GM18508 (cell line): ENCODE measurements at regions not wholly inside any gene's neighbourhood (a gene's known extent, or its start where the extent isn't known, plus 50 kb on each side); places are given as distances from the start of the nearest gene placed in this dataset.
A peak's percentile ranks its signal among the peaks of the same experiment; 100 is the strongest.
"Not testable (repeated sequence)": the region's sequence is repeated elsewhere in the genome, so short reads cannot be mapped to it uniquely, and the experiment has no call there.

Source experiments
- ATAC-seq: cut with Tn5 transposase; IDR thresholded peaks from one replicate; pipeline ENCODE4 v1.9.1; 2021; ENCODE audit warnings: moderate number of reproducible peaks; ENCODE audit not compliant: insufficient read depth, unreplicated experiment

DNA sequence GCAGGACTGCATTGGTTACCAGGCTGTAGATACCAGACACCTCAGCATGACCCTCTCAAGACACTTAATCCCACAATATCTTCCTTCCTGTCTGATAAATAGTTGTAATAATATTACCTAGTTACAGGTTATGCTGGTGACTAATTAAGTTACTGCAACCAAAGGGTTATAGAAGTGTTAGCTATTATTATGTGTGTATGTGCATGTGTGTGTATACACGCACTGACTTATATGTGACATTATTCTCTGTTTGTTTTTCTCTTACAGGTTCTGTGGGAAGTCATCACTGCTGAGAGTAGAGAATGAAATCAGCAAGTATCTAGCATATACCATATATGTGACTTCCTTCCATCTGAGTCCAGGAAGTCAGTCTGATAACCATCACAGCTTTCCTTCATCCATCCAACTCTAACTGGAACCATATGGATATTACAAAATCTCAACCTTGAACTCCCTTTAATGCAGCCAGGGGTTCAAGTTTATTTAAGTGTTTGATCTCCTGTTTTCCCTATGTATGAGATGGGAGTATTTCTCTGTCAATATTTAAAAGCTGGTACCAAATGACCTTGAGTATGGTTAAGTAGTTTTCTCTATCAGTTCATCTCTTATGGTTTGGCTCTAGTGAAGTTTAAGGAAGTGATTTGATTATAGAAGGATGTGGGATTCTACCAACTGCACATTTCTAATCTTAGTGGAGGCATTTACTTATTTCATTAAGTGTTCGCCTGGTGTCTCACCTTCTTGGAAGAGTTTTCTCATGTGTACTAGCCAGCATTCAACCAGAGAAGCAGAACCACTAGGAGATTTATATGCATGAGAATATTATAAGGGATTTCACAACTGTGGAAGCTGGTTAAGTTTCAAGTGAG lies 313.2 kb downstream of the HIVEP2 start:
- ATAC-seq = no peak

DNA sequence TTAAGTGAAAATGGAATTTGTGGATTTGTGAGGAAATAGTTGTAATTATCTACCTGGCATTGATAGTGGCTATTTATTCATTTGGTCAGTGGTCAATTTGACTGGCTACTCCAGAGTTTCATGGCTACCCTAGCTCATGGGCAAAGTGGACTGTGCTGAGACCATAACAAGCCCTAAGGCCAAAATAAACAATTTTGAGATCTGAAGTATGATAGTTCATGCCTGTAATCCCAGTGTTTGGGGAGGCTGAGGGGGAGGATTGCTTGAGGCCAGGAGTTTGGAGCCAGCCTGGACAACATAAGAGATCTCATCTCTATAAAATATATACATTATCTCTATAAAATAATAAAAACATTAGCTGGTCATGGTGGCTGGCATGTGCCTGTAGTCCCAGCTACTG lies 311.7 kb downstream of the HIVEP2 start:
- ATAC-seq = no peak

DNA sequence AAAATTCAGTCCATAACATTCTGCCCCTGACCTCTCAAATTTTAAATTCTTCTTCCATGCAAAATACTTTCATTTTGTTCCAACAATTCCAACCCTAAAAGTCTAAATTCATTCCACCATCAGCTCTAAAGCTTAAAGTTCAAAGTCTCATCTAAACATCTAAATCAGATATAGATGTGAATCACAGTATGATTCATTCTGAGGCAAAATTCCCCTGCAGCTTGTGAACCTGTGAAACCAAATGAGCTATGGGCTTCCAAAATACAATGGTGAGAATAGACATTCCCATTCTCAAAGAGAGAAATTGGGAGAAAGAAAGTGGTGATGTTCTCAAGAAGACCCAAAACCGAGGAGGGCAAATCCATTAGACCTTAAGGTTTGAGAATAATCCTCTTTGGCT lies 309.8 kb downstream of the HIVEP2 start:
- ATAC-seq = no peak

DNA sequence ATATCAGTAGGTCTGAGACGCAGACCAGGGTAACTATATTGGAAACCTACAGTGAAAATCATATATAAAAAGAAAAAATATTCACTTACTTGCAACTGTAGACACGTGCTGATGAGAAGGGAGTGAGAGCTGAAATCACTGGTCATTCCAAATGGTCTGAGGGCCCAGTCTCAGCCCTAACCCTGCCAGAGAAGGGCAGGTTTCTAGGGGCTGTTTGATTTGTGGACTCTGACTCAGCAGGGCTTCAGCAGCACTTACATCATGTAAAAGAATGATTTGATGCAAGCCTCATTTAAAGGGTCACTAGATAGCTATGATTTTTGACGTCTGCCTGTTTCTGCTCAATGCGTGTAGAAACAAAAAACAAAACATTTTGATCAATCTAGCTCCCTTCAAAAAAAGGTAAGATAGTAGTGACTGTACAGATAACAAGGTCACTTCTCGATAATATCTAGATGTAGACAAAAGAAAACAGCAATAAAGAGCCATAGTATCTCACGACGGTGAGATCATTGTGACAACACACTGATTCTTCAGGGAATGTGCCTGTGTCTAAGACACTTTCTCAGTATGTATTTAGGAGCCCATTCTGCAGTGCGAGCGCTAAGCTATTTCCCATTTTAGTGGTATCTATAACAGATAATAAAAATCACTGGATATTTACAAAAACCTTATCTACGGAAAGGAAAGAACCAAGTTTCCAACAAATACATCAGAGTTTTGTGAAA lies 307.2 kb downstream of the HIVEP2 start:
- ATAC-seq = no peak

DNA sequence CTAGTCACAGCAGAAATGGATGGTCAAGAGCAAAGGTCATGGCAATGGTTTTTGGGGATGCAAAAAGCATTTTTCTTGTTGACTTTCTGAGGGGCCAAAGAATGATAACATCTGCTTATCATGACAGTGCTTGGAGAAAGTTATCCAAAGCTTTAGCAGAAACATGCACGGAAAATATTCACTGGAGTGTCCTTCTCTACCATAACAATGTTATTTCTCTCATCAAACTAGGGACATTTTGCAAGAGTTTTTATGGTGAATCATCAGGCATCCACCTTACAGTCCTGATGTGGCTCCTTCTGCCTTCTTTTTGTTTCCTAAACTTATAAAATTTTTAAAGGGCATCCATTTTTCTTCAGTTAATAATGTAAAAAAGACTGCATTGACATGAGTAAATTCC lies 302.3 kb downstream of the HIVEP2 start:
- ATAC-seq = no peak

DNA sequence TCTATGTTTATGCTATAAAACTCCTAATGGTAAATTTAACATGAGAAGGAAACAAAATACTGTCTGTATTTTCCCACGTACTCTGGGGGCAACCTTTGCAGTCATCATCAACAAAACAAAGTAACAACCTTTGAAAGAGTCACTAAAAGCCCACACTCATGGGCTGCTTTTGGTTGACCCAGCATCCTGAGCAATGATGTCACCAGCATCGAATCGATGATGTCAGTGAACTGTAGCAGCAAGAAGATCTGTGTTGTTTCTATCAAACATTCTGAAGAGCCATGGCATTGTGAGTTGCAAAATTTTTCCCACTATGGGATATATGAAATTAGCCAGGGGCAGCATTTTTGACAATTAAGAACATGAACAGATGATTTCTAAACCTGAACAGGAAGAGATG lies 300.1 kb downstream of the HIVEP2 start:
- no peak for ATAC-seq

DNA sequence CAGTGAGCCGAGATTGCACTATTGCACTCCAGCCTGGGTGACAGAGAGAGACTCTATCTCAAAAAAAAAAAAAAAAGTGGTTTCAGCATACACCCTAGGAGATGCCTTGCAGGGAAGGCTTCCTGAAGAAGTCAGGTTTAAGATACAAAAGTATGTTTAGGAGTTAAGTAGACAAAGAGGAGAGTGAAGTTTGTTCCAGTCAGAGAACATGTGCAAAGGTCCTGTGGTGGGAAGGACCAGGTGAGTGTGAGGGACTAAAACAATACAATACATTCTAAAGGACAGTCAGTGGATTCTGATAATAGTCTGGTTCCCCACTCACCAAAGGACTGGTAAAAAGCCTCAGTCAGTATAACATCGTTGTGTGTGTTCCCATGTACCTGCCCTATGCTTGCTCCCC lies 299.3 kb downstream of the HIVEP2 start:
- ATAC-seq = no peak

DNA sequence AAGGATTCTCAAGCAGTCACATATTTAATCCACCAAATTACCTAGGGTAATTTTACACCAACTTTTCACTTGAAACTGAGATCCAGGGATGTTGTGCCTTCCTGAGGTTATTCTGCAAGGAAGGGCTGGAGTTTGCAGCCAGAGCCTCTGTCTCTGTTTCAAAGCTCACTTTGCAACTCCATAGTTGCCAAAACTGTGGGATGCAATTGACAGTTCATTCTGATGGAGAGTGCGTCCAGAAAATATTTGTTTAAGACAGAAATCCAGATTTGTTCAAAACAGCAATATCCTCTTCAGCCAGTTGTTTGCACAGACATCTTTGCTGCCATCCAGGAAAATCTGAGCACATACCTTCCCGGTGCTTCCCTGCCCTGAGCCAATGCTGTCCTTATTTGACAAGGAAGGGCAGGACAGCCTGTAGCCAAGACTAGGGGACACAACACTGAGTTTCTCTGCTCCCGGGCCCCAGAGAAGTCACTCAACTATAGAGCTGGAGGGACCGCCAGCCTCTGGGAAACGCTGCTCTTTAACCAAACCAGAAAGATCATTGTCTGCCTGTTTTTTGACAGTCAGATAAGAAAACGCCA lies 297.4 kb downstream of the HIVEP2 start:
- ATAC-seq = no peak

DNA sequence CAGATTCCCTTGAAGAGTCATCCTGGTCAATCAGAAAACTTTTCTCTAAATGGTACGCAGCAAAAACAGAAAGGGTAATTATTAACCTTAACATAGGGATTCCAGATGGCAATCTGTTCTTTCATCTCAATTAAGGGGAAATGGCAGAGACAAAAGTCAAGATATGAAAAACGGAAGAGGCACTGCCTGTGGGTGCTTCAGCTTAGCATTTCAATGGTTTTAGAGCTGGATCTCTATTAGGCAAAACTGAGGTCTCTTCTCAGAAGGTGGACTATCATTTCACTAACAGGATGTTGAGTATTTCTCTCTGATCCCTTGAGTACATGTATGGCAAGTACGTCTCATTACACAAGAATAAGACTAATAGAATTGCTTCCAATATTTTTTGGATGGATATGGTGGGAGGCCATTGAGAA lies 296.9 kb downstream of the HIVEP2 start:
- ATAC-seq = no peak

DNA sequence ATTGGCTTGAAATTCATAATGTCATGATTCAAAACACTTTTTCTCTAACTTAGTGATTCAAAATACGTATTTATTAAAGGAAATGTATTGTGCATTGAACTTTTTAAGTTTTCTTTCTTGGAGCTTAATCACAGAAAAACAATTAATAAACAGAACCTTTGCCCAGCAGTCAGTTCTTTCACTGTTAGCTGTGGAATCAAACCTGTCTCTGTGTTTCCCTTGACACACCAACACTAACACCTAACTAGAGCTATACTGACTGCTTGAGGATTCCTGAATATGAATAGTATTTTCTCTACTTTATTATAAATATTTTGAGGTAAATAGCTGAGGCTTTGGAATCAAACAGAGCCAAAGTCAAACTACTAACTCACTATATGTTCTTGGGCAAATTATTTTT lies 296.4 kb downstream of the HIVEP2 start:
- ATAC-seq = no peak

DNA sequence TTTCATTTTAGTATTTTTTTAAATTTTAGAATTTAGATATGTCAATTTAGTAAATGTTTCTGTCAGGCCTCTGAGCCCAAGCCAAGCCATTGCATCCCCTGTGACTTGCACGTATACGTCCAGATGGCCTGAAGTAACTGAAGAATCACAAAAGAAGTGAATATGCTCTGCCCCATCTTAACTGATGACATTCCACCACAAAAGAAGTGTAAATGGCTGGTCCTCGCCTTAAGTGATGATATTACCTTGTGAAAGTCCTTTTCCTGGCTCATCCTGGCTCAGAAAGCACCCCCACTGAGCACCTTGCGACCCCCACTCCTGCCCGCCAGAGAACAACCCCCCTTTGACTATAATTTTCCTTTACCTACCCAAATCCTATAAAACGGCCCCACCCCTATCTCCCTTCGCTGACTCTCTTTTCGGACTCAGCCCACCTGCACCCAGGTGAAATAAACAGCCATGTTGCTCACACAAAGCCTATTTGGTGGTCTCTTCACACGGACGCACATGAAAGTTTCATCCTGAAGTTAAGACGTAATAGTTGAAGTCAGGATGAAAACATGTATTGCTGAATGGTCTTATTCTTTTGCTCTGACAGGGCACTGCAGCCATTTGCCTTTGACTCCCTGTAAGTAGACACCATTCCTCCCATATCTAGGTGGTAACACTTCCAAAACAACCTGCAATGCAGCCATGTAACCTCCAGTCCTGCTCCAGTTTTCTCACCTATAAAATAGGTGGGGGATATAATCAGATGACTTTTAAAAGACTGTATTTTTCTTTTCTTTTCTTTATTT lies 295.3 kb downstream of the HIVEP2 start:
- ATAC-seq = not testable (repeated sequence)

DNA sequence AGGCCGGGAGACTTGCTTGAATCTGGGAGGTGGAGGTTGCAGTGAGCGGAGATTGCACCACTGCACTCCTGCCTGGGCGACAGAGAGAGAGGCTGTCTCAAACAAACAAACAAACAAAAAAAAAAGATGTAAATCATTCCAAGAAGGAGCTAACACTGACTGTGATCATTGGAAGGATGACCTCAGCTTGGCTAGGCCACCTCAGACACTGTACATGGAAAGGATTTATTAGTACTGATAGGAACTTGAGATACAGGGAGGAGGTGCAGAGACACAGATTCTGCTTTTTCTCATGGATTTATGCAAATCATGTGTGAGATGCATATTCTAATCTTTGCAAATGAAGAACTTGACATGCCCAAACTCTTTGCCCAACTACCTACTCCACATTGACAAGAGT lies 293.6 kb downstream of the HIVEP2 start:
- ATAC-seq = no peak

DNA sequence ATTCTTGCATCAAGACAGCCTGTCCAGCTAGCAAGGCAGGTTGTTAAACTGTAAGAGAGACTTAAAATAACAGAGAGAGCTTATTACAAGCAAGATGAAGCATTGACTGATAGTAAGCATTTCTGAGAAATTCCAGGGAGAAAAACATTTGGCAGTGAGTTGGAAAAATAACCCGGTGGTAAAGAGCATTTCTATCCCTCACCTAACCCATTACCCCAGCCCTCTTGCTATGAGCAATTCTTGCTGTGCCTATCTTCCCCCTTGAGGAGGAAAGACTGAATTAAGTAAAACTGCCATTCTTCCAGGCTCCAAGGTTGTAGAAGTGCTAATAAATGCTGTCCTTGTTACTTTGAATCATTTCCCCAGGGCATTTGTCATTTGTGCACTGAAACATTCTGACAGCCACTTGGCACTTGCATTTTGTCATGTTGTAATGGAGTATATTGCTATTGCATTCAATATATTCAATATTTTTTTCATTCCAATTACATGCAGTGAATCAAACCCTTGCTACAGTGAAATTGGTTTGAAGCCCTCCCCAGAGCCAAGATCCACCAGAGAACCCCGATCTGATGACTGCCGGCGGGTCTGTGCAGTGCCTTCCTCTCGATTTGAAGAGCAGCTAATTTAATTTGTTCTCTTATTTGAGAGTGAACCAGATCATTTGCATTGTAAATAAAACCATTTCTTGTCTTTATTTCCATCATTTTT lies 291.1 kb downstream of the HIVEP2 start:
- no peak for ATAC-seq

DNA sequence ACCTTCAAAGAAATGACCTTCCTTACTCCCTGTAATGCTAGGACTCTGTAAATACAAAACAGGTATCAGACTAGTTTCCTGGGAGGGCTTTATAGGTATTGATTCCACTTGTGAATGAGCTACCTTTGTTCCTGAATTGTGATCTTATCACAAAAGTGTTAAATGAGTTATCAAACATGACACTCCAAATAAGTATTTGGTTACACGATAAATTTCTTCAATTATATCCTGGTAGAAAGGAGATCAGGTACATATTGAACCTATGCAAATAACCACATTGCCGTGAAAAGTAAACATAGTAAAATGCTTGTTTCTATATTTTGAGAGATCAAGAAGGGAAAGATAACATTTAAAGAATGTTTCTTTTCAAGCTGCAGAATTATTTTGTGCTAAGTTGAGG lies 285.3 kb downstream of the HIVEP2 start:
- no peak for ATAC-seq

DNA sequence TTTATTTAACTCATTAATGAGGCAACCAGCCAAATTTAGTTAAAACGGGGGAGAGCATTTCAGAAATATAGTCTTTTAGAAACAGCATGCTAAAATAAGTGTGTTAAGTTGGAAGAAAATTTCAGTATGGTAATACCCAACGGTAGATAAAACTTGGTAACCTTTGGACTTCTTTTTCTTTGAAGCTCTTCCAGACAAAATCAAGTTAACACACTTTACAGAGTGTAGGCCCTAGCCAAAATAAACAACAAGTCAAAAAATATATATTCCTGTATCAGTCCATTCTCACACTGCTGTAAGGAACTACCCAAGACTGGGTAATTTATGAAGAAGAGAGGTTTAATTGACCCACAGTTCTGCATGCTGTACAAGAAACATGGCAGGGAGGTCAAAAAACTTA lies 279.6 kb downstream of the HIVEP2 start:
- no peak for ATAC-seq

DNA sequence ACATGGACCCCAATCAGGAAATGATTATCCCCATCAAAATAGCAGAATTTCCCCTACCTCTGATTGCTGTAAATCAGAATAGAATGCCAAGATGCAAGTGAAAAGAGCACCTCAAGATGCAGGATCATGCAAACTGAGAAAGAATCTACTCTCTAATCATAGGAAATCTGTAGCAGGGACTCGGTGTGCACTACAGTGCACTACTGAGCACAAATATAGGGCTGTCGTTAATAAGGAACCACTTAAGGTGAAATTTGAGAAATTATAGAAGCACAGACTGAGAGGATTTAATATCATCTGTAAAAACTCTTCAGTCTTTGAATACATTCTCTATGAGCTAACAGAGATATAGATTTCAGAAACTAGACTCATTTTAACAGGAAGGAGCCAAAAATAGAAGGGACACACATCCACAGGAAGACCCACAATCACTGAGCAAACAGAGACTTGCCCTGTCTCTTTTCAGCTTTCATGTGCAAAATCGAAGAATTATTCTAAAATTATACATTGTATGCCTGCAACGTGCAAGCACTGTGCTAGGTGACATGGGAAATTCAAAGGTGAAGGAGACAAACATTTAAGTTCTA lies 278.3 kb downstream of the HIVEP2 start:
- no peak for ATAC-seq

DNA sequence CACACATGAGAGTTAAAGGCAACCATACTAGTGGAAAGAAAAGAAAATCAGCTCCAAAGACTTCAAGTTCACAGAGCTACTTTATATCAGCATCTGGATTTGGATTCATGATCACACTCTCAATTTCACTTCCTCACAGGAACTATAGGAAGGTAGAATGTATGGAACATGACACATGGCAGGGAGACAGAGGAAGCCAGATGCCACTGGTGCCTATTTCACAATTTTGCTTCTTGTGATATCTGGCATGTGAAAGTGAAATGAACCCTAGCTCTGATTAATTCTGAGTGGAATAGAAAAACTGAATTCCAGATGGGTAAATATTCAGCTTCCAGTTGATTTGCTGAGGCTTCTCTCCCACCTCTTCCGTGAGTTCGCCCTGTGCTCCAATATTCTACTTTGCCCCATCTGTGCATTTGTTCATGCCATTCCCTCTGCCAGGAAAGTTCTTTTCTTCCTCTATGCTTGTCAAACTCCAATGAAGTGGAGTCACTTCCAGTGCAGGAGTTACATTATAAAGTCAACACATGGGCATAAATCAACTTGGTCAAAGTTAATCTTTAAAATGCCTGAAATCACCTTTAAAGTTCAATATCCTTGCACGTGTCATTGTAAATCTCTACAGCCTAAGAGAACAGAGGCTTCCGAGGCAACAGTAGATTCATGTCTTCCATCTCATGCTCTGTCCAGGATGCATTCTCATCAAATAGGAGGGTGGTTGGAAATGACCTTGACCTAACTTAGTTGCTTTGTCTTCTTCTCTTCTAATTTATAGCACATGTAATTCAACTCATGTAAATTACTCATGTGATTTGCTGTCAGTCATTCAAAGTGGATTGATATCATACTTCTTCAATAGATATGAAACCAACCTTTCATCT lies 275.3 kb downstream of the HIVEP2 start:
- ATAC-seq = no peak

DNA sequence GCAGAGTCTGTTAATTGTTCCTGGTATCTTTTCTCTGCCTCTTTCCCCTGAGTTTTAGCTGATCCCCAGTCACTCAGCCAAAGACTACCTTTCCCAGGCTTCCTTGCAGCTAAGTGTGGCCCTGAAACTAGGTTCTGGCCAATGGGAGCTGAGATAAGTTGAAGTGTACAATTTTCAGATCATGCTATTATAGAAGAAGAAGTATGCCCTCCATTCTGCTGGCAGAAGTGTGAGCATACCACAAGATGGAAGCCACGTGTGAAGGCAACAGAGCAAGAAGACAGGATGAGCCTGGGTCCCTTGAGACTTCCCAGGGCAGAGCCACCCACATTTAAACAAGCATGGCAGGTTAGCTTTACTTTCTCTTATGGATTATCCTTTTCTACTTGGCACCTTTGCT lies 273.2 kb downstream of the HIVEP2 start:
- ATAC-seq = peak; percentile 92

DNA sequence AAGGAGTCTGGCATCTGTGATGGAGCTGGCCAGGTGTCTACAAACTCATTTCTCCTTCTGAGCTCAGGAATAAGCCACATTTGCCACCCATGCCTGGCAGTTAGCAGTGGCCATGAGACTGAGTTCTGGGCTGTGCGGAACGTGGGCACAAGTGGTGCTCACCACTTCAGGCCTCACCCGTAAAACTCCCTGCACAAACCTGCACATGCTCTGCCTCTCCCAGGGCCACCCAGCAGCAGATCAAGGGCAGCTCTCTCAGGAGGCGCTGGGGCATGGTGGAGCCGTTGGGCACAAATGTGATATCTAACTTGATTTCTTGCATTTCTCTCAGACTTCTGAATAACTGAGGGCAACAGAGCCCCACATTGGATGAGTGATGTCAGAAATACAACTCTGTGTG lies 269.5 kb downstream of the HIVEP2 start:
- ATAC-seq = no peak
